COLO668 (cell line): ENCODE measurements at regions not wholly inside any gene's neighbourhood (a gene's known extent, or its start where the extent isn't known, plus 50 kb on each side); places are given as distances from the start of the nearest gene placed in this dataset.
A peak's percentile ranks its signal among the peaks of the same experiment; 100 is the strongest.
"Not testable (repeated sequence)": the region's sequence is repeated elsewhere in the genome, so short reads cannot be mapped to it uniquely, and the experiment has no call there.

Experiments
- DNase-seq: peaks from one replicate; lab custom pipeline; 2025; ENCODE audit not compliant: unreplicated experiment; lab: John Stamatoyannopoulos, UW

DNA sequence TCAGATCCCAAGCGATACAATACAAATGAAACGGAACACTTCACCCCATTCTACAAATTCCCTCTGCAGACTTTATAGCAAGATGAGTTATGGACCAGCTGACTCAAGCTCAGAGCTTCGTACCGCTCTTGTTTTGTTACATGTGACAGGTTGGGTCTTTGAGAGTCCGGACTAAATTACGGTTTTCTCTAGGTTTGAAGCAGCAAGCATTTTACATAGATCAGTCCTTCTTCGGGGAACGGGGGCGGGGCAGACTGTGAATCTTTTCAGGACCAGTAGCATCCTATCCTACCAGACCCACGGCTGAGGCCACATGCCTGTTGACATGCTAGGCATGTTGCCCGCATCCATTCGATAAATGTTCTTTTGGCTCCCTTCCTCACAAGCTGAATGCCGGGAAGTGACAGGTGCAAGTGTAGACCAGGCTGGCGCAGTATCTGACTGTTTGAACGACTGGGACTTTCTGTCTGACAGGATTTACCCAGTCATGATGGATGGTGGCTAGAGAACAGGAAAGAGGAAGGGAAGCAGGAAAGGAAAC, 811.0 kb upstream of the GRAMD2B start:
- DNase-seq, result peak; percentile 38

DNA sequence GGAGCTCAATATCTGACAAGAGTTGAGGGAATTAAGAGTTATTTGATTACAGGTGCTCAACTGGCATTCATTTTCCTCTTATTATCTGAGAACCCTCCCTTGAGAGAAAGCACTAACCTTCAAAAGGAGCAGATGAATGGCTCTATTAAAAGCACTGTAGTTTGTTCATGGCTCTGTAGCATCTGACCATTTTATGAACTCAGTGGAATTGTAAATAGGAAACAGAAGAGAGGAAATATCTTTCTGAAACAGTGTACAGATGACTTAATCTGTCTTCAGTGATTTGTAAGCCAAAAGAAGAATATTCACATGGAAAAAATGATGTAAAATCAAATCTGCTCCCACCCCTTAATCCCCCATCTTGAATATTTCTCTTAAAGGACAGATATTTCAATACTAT, 810.4 kb upstream of the GRAMD2B start:
- DNase-seq, result no peak

DNA sequence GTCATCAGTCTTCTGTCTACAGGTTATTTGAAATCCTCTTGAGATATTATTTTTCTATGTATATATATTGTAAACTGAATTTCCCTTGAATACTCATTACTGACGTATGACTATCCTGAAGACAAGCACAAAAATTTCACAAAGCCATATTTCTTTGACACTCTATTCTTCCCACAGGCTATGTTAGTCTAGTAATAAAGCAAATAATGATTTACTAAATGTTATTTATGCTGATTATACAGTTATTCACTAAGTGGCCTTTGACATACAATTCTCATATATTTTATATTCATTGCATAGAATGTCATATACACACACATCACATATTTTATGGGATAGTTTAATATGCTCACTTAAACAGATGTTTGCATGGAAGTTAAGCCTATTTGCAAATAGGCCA, 793.0 kb upstream of the GRAMD2B start:
- no peak for DNase-seq

DNA sequence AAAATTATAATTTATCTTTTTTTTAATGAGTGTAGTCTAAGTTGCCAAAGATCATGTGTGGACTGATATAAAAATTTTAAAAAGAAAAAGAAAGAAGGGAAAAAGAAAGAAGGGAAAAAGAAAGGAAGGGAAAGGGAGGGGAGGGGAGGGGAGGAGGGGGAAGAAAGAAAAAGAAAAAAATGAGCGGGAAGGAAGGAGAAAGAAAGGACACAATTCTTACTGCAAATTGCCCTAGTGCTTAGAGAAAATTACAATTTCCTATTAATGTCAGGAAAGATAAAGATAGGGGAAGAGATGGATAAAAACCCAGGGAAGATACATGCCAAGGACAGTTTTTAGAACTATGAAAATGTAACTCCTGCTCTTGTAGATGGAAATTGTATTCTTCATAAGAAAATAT, 789.7 kb upstream of the GRAMD2B start:
- DNase-seq, result no peak

DNA sequence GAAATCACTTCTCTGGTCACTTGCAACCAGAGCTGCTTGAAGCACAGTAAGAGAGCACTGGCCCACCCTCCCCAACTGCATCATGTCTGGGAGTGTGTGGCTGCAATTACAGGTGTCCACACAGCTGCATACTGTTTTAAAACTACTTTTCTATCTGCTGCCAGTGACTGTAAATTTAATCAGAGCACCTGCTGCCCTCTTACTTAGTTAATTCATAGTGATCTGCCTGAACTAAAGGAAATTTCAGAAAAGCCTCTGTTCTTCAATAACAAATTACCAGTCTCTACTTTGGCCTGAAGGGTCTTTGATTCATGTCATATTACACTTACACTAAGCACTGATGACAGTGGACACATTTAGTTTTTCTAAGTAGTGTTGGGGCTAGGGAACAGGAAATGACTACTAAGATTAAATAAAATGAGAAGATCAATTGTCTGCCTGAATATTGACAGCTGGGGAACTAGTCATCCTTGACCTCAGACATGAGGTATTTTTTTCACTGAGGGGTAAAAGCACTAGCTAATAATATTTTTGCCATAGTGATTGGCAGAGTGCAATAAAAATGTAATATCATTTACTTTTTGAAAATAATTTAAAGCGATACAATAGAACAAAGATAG, 788.9 kb upstream of the GRAMD2B start:
- peak; percentile 22 for DNase-seq

DNA sequence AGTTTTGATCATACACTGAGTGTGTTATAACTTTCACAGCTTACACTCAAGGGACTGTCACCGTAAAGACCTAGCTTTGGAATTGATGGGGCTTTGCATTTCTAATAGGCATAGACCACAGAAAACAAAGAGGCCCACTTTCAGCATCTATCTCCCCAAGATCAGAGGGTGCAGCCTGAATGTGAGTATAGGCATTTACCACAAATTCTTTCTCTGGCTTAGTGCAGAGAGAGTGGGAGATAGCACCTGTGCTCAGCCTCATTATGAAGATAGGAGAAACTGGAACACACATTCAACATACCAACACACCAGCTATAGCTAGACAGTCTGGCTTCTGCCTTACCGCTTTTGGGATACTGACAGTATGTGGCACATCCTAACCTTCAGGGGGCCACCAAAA, 783.4 kb upstream of the GRAMD2B start:
- DNase-seq, result no peak

DNA sequence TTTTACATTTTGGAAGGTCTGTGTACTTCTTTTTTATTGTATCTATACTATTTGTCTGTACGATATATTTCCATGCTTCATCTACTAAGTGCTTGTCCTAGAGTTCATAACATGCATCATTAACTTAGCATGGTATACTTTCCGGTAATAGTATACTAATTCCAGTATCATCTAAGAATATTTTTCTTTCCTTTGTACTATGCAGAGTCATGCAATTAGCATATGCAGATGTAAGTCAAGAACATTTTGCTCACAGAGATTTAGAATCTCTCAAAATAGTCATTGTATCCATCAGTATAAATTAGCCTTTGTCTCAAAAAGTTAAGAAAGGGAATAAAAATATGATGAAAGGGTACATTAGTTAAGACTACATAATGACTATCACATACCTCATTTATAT, 770.4 kb upstream of the GRAMD2B start:
- no peak for DNase-seq

DNA sequence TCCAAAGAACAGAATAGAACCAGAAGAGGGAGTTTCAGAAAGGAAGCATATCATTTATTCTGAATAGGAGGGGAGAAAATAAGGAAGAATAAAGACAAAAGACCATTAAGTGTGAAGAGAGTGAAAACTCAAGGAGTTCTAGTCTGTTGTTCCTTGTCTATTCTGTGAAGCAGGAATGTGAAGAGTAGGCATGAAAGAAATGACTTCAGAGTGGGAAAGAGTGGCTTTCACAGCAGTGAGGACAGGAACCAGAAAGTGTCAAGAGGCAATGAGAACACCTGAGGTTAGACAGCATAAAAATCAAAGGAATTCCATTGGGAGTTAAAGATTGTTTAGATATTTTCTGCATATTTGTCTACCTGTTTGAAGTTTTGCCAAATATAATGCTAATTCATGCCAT, 768.8 kb upstream of the GRAMD2B start:
- DNase-seq, result no peak

DNA sequence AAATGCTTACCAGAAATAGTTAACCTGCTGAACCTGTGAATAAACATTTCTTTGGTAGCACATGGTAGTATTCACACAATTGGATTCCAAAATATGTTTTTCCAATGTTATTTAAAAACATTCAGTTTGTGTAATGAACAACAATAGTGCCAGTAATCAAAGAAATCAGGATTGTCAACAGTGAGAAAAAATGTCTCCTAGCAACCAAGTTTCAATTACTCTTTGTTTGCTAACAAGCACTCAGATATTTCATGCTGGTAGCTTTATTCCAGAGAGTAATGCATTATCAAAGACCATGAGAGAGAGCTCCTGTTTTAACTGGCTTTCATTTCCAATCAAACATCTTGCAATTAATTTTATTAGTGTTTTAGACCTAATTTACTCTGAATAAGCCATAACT, 768.1 kb upstream of the GRAMD2B start:
- no peak for DNase-seq

DNA sequence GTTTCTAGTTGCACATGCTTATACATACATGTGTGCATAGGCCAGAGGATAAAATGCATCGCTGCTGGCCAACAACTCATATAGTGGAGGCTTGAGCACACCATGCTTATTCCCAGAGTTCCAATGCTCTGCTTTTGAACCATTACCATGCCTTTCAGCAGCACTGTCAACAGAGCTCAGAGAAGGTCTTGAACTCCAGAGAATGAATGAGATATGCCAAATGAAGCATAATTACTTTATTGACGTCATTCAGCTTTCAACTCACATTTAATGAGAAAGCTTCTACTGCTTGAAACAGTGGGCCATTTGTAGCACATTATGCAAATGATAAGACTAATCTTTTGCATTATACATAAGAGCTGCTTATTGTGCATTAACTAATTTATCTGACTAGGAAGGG, 765.3 kb upstream of the GRAMD2B start:
- DNase-seq, result no peak

DNA sequence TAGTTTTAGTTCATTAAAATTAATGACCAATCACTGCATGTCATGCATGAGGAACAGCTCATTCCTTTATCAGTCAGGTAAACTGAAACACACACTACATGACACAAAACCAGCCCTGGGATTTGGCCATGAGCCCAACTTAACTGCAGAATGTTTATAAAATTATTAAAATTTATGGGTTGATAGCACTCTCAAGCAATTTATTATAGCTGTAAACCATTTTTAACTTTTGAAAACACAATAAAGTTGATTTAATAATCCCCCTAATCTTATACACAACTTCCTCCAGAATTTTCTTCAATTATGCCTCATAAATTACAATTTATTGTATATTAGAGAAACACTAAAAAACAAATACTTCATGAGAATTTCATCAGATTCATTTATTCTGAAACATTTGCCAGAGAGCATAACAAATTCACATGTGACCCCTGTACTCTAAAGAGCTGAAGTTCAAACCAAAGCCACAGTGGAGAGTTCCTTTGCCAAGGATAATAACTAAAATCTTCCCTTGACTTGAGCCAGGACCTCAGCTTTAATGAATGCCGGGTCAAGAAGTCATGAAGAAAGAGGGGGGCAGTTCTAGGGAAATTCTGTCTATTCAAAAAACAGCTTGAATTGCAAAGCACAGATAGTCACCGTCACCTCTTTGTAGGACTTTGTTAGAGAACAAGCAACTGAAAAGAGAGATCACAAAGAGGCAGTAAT, 763.7 kb upstream of the GRAMD2B start:
- no peak for DNase-seq

DNA sequence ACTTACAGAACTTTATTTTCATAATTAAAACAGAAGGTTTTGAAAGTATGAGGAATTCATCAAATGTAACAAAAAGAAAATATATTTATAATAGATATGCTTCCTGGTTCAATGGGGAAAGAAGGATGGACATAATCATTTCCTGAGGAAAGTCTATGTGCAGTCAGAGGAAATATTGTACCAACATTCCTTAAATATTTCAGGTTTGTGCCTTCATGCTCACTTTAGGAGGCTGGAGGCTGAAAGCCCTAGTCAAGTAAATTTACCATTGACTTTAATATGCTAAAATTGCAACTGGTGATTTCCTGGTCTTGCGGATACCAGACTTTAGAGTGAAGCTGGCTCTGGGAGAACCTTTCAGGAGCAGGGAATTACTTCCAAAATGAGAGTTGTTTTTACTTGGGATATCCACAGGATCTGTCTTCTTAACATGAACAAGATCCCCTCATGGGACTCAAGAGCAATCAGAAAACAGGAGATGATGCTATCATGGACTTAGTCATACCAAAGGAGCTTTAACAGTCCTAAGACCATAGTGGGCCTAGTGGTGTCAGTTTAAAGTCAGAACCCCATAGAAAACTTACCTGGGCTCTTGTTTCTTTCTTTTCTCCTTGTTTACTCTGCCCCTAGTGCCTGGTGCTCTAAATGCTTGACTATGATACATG, 762.8 kb upstream of the GRAMD2B start:
- DNase-seq, result no peak

DNA sequence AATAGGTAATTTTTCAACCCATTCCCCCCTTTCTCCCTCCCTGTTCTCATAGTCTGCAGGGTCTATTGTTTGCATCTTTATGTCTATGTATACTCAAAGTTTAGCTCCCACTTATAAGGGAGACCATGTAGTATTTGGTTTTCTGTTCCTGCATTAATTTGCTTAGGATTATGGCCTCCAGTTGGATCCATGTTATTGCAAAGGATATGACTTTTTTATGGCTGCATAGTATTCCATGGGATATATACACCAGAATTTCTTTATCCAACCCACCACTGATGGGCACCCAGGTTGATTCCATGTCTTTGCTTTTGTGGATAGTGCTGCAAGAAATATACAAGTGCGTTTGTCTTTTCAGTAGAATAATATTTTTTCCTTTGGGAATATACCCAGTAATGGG, 761.6 kb upstream of the GRAMD2B start:
- DNase-seq, result no peak

DNA sequence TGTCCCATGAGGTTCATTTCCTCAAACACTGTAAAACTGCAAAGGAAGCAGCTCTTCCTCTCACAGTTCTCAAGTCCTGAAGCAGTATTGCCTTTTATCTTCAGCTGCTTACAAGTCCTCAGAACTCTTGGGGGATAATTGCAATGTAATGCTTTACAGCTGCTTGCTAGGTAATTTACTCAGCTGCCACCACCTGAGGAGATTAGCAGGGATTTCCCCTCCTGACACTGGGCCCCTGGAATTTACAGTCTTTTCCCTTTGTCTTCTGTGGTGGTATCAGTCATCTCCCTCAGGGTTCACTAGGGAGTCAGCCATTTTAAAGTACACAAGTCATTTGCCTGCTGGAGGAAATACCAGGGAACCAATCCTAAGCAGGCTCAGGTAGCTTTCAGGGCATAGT, 754.3 kb upstream of the GRAMD2B start:
- DNase-seq, result peak; percentile 50

DNA sequence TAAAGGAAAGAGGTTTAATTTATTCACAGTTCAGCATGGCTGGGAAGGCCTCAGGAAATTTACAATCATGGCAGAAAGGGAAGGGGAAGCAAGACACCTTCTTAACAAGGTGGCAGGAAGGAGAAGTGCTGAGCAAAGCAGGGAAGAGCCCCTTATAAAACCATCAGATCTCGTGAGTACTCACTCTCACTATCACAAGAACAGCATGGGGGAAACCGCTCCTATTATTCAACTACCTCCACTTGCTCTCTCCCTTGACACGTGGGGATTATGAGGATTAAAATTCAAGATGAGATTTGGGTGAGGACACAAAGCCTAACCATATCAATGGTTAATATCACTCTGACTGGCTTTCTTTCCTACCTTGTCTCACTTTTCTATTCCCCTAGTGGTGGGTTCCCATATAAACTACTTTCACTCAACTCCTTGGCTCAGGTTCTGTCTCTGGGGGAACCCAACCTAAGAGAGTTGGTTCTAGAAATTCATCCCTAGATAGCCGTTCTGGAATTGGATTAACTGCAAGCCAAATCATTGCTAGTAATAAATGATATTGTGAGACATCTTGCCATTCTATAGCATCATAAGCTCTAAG, 749.8 kb upstream of the GRAMD2B start:
- DNase-seq, result no peak

DNA sequence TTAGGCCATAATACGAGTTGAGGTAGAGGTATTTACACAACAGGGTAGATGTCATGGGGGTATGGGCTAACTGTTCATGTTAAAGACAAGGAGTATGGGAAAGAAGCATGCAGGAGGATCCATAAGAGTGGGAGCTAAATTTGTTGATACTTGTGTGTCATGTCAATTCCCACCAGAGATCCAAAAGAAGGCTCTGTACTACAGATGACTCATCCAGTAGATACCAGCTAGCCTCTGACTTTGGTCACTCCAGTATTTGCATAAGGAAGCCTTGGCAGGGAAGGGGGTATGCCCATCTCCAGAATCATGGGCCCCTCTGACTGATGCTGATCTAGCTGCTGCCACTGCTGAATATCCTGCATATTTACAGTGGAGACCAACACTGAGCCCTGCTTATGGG, 743.7 kb upstream of the GRAMD2B start:
- no peak for DNase-seq

DNA sequence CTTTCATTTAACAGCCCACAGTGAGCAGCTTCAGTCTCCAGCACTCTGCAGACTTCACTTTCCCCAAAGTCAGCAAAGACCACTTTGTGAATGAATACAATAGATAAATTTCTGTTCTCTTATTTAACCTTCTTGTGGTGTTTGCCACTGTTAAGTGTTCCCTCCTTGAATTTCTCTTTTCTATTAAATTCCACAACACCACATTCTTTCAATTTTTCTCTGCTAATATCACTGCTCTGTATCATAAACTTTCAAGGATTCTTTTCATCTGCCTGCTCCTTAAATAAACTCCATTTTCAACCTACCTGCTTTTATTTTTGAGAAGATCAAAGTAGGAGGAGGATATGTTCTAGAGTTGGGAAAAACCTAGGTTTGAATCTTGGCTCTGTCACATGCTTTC, 739.5 kb upstream of the GRAMD2B start:
- DNase-seq, result no peak

DNA sequence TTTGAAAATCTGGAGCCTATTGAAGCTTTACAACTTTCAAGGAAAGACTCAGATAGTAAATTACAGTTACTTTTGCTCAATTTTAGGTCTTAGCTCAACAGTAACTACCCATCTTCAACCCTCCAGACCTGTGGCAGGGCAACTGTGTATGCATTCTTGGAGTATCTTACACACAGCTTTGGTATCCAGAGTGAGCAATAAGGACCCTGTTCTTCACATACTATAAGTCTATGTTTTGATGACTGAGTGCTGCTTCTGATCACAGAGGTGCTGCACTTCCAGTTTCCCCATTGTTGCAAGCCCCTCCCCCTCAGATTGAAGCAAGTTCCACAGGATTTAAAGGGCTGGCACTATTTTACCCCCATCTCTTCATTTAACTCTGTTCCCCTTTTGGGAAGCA, 737.4 kb upstream of the GRAMD2B start:
- DNase-seq, result no peak

DNA sequence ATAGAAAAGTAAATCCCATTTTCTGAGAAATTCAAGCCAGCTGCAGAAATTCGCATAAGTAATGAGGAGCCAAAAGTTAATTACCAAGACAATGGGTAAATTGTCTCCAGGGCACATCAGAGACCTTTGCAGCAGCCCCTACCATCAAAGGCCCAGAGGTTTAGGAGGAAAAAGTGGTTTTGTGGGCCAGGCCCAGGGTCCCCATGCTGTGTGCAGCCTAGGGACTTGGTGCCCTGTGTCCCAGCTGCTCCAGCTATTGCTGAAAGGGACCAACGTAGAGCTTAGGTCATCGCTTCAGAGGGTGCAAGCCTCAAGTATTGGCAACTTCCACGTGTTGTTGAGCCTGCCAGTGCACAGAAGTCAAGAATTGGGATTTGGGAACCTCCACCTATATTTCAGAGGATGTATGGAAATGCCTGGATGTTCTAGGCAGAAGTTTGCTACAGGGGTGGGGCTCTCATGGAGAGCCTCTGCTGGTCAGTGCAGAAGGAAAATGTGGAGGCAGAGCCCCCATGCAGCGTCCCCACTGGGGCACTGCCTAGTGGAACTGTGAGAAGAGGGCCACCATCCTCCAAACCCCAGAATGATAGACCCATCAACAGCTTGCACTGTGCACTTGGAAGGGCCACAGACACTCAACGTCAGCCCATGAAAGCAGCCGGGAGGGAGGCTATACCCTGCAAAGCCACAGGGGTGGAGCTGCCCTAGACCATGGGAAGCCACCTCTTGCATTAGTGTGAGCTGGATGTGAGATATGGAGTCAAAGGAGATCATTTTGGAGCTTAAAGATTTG, 731.3 kb upstream of the GRAMD2B start:
- not testable (repeated sequence) for DNase-seq

DNA sequence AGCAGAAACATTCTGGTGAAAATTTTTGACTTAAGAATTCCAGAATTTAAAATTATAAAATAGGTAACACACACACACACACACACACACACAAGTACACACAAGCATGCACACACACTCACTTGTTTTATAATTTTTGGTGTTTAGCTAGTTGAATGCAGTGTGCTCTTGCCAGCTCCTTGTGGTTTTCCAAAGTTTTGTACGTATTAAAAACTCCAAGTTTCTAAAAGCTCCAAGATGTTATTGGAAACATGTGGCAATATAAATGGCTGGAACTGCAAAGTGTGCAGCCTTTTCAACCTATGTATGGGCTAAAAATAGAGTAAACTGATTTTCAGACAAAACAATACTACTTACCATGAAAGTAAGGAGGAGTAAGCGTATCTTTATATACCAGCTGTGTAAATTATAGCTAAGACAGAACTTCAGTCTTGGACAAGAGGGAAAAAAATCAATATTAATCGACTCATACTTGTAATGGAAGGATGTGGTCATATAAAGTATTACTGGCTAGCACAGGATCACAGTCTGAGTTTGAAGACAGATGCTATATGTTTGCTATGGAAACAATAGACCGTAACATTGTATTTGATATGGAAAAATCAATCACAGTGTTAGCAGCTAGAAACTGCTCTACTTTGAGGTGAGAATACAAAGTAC, 727.1 kb upstream of the GRAMD2B start:
- no peak for DNase-seq

DNA sequence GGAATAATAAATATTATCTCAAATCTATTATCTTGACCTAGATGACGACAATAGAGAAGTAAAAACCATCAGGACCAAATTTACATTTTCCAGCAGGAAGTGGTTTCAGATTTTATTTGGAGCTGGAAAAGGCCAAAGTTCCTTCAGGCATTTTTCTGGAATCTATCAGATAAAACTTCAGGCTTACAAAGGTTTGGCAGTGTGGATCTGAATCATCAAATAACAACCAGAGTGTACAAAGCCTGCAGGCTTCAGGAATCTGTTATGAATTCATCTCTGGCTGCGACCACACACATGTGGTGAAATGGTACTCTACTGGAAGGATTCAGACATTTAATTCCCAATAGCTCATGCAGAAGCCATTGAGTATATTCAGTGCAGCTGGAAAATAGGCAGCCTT, 726.4 kb upstream of the GRAMD2B start:
- DNase-seq, result no peak
